CD4-positive, alpha-beta T cell treated with Interferon alpha-2 for 1 hour (primary cell): ENCODE measurements at regions not wholly inside any gene's neighbourhood (a gene's known extent, or its start where the extent isn't known, plus 50 kb on each side); places are given as distances from the start of the nearest gene placed in this dataset.

Source experiments
- DNase-seq, 2 donors: peaks; one replicate each; pipeline ENCODE4 v3.0.0-alpha.2; 2020 to 2022

DNA sequence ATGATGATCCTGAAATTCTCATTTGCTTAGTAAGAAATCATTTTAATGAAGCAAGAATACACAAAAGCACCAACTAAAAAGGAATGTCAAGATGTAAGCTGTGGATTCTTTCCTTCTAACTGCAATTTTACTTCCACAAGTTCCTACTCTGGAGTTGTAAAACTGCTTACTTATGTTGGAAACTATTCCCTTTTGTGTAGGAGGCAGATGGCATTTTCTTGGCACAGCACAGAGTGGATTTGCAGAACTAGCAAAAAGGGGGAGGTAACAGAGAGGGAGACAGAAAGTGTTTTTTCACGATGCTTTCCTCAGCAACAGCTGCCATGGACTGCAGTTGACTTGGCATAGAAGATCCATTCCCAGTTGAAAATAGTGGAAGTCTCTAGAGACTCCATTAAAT lies 1112.0 kb upstream of the RAG2 start:
- DNase-seq: no peak

- no peak for DNase-seq
Observed at GRCh38 chr11:37704791-37705190, 1106.8 kb upstream of the RAG2 start.

- no peak for DNase-seq
Observed at GRCh38 chr11:37699644-37700043, 1101.6 kb upstream of the RAG2 start.

- DNase-seq: no peak
Observed at GRCh38 chr11:37695283-37695682, 1097.2 kb upstream of the RAG2 start.

- no peak for DNase-seq
Observed at GRCh38 chr11:37689951-37690350, 1091.9 kb upstream of the RAG2 start.

DNA sequence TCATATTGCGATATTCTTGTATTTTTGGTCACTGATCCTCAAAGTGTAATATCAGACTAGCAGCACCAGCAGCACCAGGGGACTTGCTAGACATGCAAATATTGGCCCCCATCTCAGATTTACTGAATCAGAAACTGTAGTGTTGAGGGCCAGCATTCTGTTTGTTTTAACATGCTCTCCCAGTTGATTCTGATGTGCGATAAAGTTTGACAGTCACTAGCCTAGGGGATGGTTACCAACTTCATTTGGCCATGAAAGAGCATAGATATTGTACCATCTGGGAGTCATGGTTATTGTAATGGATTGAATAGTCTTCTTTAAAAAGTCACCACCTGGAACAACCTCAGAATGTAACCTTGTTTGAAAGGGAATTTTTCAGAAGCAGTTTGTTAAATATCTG lies 1090.4 kb upstream of the RAG2 start:
- DNase-seq: no peak

DNA sequence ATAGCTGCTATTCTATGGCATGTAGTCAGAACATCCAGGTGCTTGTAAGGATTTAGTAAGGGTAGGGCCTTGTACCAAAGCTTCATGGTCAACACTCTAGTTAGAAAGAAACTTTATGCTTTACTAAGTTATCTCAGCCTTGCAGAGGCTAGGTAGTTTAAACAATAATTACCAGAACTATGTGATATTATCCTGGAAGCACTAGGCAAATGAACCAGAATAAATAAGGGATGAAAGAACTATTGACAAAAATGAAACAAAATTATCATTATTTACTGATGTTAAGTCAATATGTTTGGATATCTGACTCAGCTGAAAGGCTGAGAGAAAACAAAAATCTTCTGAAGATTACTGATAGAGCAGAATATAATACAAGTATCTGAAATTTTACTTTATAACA lies 1089.1 kb upstream of the RAG2 start:
- DNase-seq: no peak

- DNase-seq: no peak
Observed at GRCh38 chr11:37671321-37671720, 1073.3 kb upstream of the RAG2 start.

- DNase-seq: no peak
Observed at GRCh38 chr11:37666960-37667359, 1068.9 kb upstream of the RAG2 start.

- no peak for DNase-seq
Observed at GRCh38 chr11:37657645-37658044, 1059.6 kb upstream of the RAG2 start.

GRCh38 chr11:37647767-37648166 lies 1049.7 kb upstream of the RAG2 start:
- no peak for DNase-seq

DNA sequence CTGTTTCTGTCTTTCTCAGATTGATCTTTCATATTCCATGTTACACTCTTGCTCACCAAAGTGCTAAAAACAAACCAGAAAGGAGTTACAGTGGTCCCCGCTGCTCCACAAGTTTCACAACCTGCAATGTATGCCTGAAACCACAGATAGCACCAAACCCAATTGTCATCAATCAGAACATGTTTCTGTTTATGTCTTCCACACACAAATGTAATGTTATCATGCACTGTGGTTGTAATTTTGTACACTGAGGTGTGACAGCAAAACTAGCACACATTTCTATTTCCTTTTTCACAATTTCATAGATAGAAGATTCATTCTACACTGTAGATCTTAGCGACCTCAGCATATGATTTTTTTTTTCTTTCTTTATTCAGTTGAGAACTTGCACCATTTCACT lies 1045.9 kb upstream of the RAG2 start:
- no peak for DNase-seq

DNA sequence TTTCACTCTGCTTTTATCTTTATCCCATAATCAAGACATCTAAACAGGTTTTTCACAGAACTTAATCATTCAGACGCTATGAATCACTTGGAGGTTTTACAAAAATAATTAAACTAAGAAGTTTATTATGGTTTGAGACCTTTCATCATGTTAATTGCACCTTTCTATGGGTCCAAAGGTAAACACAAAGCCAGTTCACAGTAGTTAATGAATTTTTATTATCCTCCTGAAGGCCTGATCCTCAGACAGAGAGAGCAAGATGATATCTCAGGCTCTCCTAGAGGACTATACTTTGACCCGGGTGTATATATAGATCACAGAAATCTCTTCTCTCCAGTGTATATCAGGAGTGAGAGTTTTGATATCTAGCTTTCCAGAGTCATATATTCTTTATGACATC lies 1044.3 kb upstream of the RAG2 start:
- no peak for DNase-seq

DNA sequence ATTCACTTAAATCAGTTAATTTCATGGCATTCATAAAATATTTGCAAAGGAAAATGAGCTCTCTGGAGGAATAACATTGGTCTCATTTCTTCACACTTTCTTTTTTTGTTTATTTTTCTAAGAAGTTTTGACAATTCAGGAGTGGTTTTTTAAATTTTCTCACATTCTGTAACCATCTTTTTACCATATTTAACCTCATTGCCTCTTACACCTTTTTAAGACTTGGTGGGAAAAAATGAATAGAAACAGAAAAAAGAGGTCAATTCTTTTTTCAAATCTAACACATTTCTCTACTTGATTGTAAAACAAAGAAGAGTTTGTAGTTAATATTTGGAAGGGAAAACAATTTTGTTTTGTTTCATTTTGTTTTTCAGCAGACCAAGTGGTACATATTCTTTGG lies 1034.7 kb upstream of the RAG2 start:
- no peak for DNase-seq

DNA sequence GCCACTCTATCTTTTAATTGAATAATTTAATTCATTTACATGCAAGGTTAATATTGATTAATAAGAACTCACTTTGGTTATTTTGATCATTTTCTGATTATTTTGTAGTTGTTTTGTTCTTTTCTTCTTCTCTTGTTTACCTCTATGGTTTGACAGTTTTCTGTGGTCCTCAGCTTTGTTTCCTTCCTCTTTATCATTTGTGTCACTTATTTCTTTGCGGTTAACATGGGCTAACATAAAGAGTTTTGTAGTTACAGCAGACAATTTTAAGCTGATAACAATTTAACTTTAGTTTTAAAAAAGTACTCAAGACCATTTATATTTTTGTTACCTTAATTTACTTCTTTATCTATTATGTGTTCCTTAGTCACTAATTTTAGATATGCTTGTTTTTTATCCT lies 1032.8 kb upstream of the RAG2 start:
- DNase-seq: no peak

- DNase-seq: no peak
Observed at GRCh38 chr11:37623778-37624177, 1025.7 kb upstream of the RAG2 start.

GRCh38 chr11:37621662-37622061 lies 1023.6 kb upstream of the RAG2 start:
- DNase-seq: no peak

- DNase-seq: no peak
Observed at GRCh38 chr11:37616291-37616690, 1018.3 kb upstream of the RAG2 start.

DNA sequence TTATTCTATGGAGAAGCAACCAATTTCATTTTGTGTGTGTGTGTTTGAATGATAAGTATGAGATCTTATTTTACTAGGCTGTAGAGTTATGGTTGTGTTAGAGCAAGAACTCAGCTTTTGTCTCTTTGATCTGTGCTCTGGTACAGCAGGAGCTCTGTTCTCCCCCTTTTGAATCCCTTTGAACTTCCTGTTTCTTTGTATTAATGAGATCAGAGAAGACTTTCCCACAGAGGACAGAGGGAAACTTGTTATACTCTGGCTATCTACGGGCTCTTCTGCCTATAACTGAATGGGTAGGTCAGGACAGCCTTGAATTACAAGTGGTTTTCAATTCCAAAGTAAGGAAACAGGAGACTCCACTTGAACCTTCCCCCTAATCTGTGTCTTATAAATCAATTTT lies 1015.0 kb upstream of the RAG2 start:
- no peak for DNase-seq

GRCh38 chr11:37612146-37612545 lies 1014.1 kb upstream of the RAG2 start:
- DNase-seq: no peak

DNA sequence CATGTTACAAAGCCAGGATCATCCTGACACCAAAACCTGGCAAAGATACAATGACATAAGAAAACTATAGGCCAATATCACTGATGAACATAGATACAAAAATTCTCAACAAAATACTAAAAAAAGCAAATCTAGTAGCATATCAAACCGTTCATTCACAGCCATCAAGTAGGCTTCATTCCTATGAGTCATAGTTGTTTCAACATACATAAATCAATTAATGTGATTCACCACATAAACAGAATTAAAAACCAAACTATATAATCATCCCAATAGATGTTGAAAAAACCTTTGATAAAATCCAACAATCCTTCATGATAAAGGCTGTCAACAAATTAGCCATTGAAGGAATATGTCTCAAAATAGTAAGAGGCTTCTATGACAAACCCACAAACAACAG lies 1007.2 kb upstream of the RAG2 start:
- DNase-seq: no peak

GRCh38 chr11:37598381-37598780 lies 1000.3 kb upstream of the RAG2 start:
- no peak for DNase-seq

DNA sequence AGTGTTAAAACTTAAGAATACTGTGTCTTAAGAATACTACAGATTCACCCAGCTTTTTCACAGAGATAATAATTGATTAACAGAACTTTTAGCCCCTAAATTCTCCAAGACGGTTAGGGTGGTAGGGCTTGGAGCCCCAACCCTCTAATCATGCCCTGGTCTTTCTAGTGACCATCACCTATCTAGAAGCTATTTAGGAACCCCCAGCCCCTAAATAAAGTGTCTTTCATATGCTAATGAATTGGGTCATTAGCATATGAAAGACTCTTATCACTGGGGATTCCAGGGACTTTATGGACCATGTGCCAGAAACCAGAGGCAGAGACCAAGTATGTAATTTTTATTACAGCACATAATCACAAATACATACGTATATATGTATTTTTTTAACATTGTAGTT lies 999.7 kb upstream of the RAG2 start:
- no peak for DNase-seq

DNA sequence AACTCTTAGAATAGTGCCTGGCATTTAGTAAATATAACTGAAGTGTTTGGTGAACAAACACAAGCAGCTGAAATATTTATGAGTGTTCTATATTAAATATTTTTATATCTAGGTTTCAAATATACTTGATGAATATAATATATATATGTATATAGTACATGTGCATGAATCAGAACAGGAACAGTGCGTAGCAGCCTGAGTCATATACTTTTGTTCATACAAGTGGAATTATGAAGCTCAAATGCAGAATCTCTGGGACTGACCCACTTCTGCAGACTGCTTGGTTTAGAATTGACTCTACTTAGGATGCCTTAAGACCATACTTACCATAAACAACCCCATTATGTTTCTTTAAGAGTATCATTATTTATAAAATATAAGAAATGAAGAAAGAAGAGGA lies 997.8 kb upstream of the RAG2 start:
- DNase-seq: no peak

- DNase-seq: no peak
Observed at GRCh38 chr11:37574361-37574760, 976.3 kb upstream of the RAG2 start.

DNA sequence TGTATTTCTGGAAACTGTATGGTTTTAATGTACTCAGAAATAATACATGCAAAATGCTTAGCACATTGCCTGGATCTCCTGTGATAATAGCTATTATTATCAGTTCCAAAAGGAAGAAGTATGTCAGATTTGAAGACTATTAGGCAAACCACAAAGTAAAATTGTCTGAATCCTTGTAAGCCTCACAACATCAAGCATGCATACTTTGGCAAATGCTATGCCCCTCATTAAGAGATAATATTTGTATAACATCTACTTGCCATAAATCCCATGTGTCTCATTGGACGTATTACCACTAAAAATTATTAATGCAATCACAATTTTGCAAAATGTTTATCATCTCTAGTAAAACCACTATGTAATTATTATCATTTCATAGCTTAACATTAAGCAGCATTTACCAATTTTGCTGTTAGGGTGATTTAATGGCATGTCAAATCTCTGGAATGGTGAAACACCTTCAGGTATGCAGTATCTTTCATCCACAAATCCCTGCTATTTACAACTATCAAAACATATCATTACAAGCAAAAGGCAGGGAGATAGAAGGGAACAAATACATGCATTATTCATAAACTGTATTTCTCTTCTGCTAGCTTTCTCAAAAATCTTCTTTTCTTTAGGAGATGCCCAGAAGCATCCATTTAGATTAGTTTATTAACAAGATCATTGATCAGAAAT lies 974.6 kb upstream of the RAG2 start:
- no peak for DNase-seq
